Thoracic aorta (tissue), 2 donors: ENCODE measurements at regions not wholly inside any gene's neighbourhood (a gene's known extent, or its start where the extent isn't known, plus 50 kb on each side); places are given as distances from the start of the nearest gene placed in this dataset.

Source experiments
- ATAC-seq: fragments of 150-250 bp; one replicate; pipeline ENCODE4 v1.8.0; 2017; ENCODE audit warnings: low read depth; ENCODE audit not compliant: insufficient number of reproducible peaks, low FRiP score
- DNase-seq: peaks from one replicate; pipeline ENCODE4 v3.0.0-alpha.2; 2020; ENCODE audit warnings: low spot score
- H3K27ac ChIP-seq, 2 donors: fragments of 200-600 bp; sonication (generic); 1 replicate in 1 of 2; 2 replicates in 1 of 2; pipeline ENCODE4 v1.5.1; 2016; ENCODE audit warnings: mild to moderate bottlenecking in 2 of 2, moderate library complexity in 2 of 2
- H3K27me3 ChIP-seq: fragments of 200-600 bp; sonication (generic); replicated peaks from 2 replicates; pipeline ENCODE4 v1.6.0; 2016; ENCODE audit warnings: mild to moderate bottlenecking; ENCODE audit not compliant: insufficient read depth
- H3K36me3 ChIP-seq: fragments of 200-600 bp; sonication (generic); one replicate; pipeline ENCODE4 v1.5.1; 2016
- H3K4me1 ChIP-seq, 2 donors: fragments of 200-600 bp; sonication (generic); 1 replicate in 1 of 2; 2 replicates in 1 of 2; pipeline versions ENCODE4 v1.5.1 to v1.6.0; 2016; ENCODE audit warnings: low read depth in 2 of 2, mild to moderate bottlenecking in 1 of 2; ENCODE audit not compliant: control insufficient read depth in 1 of 2
- H3K4me3 ChIP-seq: fragments of 200-600 bp; sonication (generic); 2 replicates; pipeline ENCODE4 v1.5.1; 2016; ENCODE audit warnings: mild to moderate bottlenecking
- H3K9me3 ChIP-seq: fragments of 200-600 bp; sonication (generic); 2 replicates; pipeline ENCODE4 v1.5.1; 2016
- TF ChIP-seq, protein P1 (sequence below): fragments of 200-600 bp; sonication (generic); IDR thresholded peaks from one replicate; pipeline ENCODE4 v1.5.1; 2019; ENCODE audit warnings: antibody characterized with exemption

DNA sequence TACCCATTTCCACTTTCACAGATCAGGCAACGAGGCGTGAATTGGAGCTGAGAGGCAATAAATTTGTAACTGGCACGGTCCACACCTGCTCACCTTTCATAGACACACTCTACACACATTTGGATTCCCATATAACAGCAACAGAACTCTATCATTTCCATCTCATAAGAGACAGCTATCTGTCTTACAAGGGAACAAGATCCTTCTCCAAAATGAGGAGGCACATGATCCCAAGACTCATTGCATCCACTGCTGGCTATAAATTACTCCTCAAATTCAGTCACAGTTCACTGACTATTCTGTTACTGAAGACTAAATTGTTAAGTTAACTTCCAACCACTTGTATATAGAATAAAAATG, 342.8 kb downstream of the MATN1 start:
- ATAC-seq (no peak), DNase-seq (no peak)
- Histone ChIP-seq H3K4me3 (no peak overlapping the region), H3K27ac (no peak overlapping the region), H3K36me3 (no peaks in the 10 kb centered on the region), H3K9me3 (no peaks in the 10 kb centered on the region), H3K27me3 (no peaks in the 10 kb centered on the region), H3K4me1 (no peaks in the 10 kb centered on the region)
- TF ChIP-seq, protein P1, sequence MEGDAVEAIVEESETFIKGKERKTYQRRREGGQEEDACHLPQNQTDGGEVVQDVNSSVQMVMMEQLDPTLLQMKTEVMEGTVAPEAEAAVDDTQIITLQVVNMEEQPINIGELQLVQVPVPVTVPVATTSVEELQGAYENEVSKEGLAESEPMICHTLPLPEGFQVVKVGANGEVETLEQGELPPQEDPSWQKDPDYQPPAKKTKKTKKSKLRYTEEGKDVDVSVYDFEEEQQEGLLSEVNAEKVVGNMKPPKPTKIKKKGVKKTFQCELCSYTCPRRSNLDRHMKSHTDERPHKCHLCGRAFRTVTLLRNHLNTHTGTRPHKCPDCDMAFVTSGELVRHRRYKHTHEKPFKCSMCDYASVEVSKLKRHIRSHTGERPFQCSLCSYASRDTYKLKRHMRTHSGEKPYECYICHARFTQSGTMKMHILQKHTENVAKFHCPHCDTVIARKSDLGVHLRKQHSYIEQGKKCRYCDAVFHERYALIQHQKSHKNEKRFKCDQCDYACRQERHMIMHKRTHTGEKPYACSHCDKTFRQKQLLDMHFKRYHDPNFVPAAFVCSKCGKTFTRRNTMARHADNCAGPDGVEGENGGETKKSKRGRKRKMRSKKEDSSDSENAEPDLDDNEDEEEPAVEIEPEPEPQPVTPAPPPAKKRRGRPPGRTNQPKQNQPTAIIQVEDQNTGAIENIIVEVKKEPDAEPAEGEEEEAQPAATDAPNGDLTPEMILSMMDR = no peak

DNA sequence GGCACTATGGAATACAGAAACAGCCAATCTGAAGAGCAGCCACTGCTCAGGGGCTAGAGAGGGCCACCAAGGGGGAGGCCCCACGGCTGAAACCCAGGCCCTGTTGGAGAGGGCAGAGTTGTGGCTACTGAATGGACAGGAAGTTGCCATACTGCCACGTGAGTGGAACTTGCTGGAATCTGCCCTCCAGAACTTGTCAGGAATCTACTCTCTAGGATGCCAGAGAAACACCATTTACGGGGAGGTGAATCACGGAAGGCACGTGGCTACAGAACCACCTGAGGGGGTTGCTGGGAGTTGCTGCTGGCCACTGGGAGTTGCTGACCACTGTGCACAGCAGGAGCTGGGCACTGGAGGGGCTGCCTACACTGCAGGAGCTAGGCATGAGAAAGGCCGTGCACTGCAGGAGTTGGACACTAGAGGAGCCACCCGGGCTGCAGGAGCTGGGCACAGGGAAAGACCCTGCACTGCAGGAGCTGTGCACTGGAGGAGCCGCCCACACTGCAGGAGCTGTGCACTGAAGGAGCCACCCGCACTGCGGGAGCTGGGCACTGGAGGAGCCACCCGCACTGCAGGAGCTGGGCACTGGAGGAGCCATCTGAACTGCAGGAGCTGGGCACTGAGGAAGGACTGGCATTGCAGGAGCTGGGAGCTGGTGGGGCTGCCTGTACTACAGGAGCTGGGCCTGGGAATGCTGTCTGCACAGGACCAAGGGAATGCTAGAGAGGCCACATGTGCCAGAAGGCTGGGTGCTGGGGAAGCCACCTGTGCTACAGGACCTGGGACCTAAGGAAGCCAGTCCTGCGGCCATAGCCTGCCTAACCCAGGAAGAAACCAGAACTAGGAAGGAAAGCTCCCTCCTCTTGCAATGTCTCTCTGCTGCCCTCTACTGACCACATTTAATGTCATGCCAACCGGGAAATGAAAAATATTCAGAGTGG, 343.4 kb downstream of the MATN1 start:
- ATAC-seq (peak; percentile 71), DNase-seq (no peak)
- TF ChIP-seq, protein P1 = peak; percentile 81
- no peaks in the 10 kb centered on the region for H3K9me3 ChIP-seq
- H3K4me1 ChIP-seq = no peaks in the 10 kb centered on the region
- H3K27me3 ChIP-seq = no peaks in the 10 kb centered on the region
- no peaks in the 10 kb centered on the region for H3K36me3 ChIP-seq
- H3K27ac ChIP-seq = no peak overlapping the region
- H3K4me3 ChIP-seq = no peak overlapping the region

DNA sequence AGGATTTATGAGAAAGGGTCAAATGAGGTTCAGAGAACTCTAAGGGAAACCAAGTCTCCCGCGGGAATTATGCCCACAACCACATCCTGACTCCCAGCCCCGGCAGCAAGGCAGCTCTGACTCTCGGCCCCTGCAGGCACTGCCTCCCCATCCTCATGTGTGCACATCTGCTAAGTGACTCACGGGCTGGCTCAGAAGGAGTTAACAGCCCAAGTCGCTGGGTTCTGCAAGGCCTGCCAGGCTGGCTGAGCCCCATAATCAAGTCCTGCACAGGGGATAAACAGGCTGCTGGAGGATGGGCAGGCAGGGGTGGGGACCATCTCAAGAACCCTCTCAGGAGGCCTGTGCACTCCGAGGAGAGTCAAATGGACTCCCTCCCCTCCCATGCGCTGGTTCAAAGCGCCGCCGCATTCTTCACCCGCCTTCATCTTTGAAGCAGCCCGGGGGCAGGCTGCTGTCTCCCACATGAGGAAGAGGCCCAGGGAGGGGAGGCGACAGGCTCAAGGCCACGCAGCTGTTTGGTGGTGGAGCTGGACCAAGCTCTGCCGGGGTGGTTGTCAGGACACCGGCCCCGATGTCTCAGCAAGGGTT, 344.3 kb downstream of the MATN1 start:
- Histone ChIP-seq H3K27me3 (no peaks in the 10 kb centered on the region), H3K9me3 (no peaks in the 10 kb centered on the region), H3K36me3 (no peaks in the 10 kb centered on the region), H3K4me1 (no peaks in the 10 kb centered on the region), H3K4me3 (no peak overlapping the region), H3K27ac (no peak overlapping the region)
- TF ChIP-seq, protein P1 = no peak
- no peak for DNase-seq
- ATAC-seq = no peak

DNA sequence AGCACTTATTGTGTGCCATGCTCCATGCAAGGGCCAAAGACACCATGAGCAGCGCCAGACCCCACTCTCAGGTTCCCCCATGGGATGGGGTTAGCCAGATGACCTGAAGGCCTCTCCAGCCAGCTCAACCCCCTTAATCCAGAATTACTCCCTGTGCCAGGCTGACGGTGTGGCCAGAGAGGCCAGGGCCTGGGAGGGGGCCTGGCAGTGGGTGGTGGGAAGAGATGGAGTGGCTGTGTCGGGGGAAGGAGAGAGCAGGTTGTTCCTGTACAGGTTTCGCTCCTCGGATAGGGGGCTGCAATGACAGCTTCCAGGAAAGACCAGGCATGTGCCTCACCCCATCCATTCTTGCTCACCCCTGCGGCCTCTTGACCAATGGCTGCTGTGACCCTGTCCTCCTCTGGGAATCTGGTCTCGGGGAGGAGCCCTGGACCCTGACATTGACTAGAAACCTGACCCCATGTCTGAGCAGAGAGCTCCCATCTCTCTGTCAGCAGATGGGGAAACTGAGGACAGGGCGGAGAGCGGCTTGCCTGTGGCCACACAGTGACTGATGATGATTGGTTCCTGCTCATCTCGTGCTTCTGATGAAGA, 345.3 kb downstream of the MATN1 start:
- Histone ChIP-seq H3K27ac (no peak overlapping the region), H3K36me3 (no peaks in the 10 kb centered on the region), H3K4me1 (no peaks in the 10 kb centered on the region), H3K27me3 (no peaks in the 10 kb centered on the region), H3K9me3 (no peaks in the 10 kb centered on the region), H3K4me3 (no peak overlapping the region)
- DNase-seq = no peak
- ATAC-seq = no peak
- TF ChIP-seq, protein P1 = no peak
